ENCODE measurements at regions not wholly inside any gene's neighbourhood (a gene's known extent, or its start where the extent isn't known, plus 50 kb on each side); places are given as distances from the start of the nearest gene placed in this dataset.

GRCh38 chr3:140766465-140766864 lies 88.6 kb downstream of the TRIM42 start:
- TF ChIP-seq, protein P1, sequence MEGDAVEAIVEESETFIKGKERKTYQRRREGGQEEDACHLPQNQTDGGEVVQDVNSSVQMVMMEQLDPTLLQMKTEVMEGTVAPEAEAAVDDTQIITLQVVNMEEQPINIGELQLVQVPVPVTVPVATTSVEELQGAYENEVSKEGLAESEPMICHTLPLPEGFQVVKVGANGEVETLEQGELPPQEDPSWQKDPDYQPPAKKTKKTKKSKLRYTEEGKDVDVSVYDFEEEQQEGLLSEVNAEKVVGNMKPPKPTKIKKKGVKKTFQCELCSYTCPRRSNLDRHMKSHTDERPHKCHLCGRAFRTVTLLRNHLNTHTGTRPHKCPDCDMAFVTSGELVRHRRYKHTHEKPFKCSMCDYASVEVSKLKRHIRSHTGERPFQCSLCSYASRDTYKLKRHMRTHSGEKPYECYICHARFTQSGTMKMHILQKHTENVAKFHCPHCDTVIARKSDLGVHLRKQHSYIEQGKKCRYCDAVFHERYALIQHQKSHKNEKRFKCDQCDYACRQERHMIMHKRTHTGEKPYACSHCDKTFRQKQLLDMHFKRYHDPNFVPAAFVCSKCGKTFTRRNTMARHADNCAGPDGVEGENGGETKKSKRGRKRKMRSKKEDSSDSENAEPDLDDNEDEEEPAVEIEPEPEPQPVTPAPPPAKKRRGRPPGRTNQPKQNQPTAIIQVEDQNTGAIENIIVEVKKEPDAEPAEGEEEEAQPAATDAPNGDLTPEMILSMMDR (IDR thresholded peaks at IDR 0.05), result no peak
- TF ChIP-seq POLR2A (IDR thresholded peaks at IDR 0.05) (no peak), POLR2AphosphoS5 (IDR thresholded peaks at IDR 0.05) (no peak)
- WGBS, result 78% methylated on average over 3 of the region's 3 CpGs
- H3K27me3 ChIP-seq, result no peaks in the 10 kb centered on the region
- no peak for DNase-seq (ENCODE audit: low spot score in 2 of 2)
- no peak overlapping the region for H3K4me3 ChIP-seq
- H3K27ac ChIP-seq, result no peak overlapping the region
- no peaks in the 10 kb centered on the region for H3K4me1 ChIP-seq
- no peaks in the 10 kb centered on the region for H3K36me3 ChIP-seq
- no peaks in the 10 kb centered on the region for H3K9me3 ChIP-seq

DNA sequence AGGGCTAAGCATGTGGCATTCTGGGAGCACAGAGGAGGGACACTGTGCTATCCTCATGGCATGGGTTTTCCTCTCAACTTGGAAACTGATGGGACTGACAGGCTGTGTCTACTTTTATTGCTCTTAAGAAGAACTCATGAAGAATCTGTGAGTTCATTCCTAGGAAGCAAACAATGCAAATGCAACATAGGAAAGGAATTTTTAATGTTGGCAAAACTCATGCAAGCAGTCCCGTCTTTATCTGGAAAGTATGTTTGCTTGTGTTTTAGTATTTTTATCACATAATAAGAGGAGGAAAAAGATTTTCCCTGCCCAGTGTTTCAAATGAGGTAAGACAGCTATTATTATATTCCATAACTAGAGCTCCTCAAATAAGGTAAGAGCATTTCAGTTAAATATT lies 89.7 kb downstream of the TRIM42 start:
- Histone ChIP-seq H3K36me3 (no peaks in the 10 kb centered on the region), H3K9me3 (no peaks in the 10 kb centered on the region), H3K4me1 (no peaks in the 10 kb centered on the region), H3K27me3 (no peaks in the 10 kb centered on the region), H3K4me3 (no peak overlapping the region), H3K27ac (no peak overlapping the region)
- TF ChIP-seq, protein P1 (IDR thresholded peaks at IDR 0.05), result no peak
- TF ChIP-seq POLR2A (IDR thresholded peaks at IDR 0.05), result no peak
- no peak for DNase-seq (ENCODE audit: low spot score in 2 of 2)
- WGBS, result 52% methylated on average over 1 of the region's 1 CpG

GRCh38 chr3:140768941-140769340 lies 91.1 kb downstream of the TRIM42 start:
- TF ChIP-seq, protein P1 (IDR thresholded peaks at IDR 0.05), result no peak
- TF ChIP-seq POLR2AphosphoS5 (IDR thresholded peaks at IDR 0.05) (no peak), EP300 (IDR thresholded peaks at IDR 0.05) (no peak), POLR2A (IDR thresholded peaks at IDR 0.05) (no peak)
- 61% methylated on average over 2 of the region's 2 CpGs for WGBS
- Histone ChIP-seq H3K4me3 (no peak overlapping the region), H3K36me3 (no peaks in the 10 kb centered on the region), H3K27ac (no peak overlapping the region), H3K27me3 (no peaks in the 10 kb centered on the region), H3K4me1 (no peaks in the 10 kb centered on the region), H3K9me3 (no peaks in the 10 kb centered on the region)
- no peak for DNase-seq (ENCODE audit: low spot score in 2 of 2)

DNA sequence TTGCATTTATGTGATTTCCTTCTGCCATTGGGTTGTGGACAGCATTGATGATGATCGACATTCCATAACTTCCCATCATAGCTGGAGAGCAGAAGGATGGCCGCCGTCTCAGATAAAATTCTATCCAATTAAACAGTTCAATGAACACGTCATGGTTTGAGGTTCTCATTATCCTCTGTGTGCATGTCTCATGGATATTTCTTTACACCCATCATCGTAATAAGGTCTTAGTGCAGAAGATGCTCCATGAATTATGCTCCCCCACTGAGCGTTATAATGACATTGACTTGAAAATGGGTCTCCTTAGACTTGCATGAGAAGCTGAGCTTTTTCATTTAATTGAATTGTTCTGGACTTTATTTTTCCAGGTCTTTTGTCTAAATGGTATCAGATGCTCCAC lies 92.1 kb downstream of the TRIM42 start:
- no peaks in the 10 kb centered on the region for H3K36me3 ChIP-seq
- TF ChIP-seq POLR2AphosphoS5 (IDR thresholded peaks at IDR 0.05) (no peak), POLR2A (IDR thresholded peaks at IDR 0.05) (no peak), EP300 (IDR thresholded peaks at IDR 0.05) (no peak)
- TF ChIP-seq, protein P1 (IDR thresholded peaks at IDR 0.05), result no peak
- no peaks in the 10 kb centered on the region for H3K9me3 ChIP-seq
- H3K27ac ChIP-seq, result no peak overlapping the region
- H3K27me3 ChIP-seq, result no peaks in the 10 kb centered on the region
- no peak for DNase-seq (ENCODE audit: low spot score in 2 of 2)
- no peaks in the 10 kb centered on the region for H3K4me1 ChIP-seq
- 87% methylated on average over 6 of the region's 6 CpGs for WGBS
- no peak overlapping the region for H3K4me3 ChIP-seq

GRCh38 chr3:140770977-140771667 lies 93.3 kb downstream of the TRIM42 start:
- no peaks in the 10 kb centered on the region for H3K27me3 ChIP-seq
- no peak for DNase-seq (ENCODE audit: low spot score in 2 of 2)

More at GRCh38 chr3:140770977-140771667, 93.3 kb downstream of the TRIM42 start:
- TF ChIP-seq POLR2AphosphoS5 (IDR thresholded peaks at IDR 0.05) (no peak), EP300 (IDR thresholded peaks at IDR 0.05) (no peak), POLR2A (IDR thresholded peaks at IDR 0.05) (no peak)
- TF ChIP-seq, protein P1 (IDR thresholded peaks at IDR 0.05), result no peak
- Histone ChIP-seq H3K4me1 (no peaks in the 10 kb centered on the region), H3K27ac (no peak overlapping the region), H3K36me3 (no peaks in the 10 kb centered on the region), H3K4me3 (no peak overlapping the region), H3K9me3 (no peaks in the 10 kb centered on the region)
- 76% methylated on average over 3 of the region's 3 CpGs for WGBS

Data from suprapubic skin (tissue), 4 donors.